SK-N-MC (cell line): ENCODE measurements at regions not wholly inside any gene's neighbourhood (a gene's known extent, or its start where the extent isn't known, plus 50 kb on each side); places are given as distances from the start of the nearest gene placed in this dataset.

ENCODE experiments used
- EZH2 ChIP-seq: fragments of 200-600 bp; sonication (generic); IDR thresholded peaks from one replicate; pipeline ENCODE4 v1.6.1; 2017; ENCODE audit warnings: antibody characterized with exemption
- FOXP2 ChIP-seq: optimal IDR thresholded peaks from 2 replicates; pipeline ENCODE3; 2011; ENCODE audit warnings: mild to moderate bottlenecking, moderate library complexity; ENCODE audit not compliant: insufficient read depth; ENCODE audit errors: extremely low read length, control extremely low read depth
- POLR2AphosphoS5 ChIP-seq: IDR thresholded peaks from 2 replicates; pipeline ENCODE4 v1.6.1; 2012; ENCODE audit warnings: mild to moderate bottlenecking, low read depth, low read length, borderline replicate concordance

DNA sequence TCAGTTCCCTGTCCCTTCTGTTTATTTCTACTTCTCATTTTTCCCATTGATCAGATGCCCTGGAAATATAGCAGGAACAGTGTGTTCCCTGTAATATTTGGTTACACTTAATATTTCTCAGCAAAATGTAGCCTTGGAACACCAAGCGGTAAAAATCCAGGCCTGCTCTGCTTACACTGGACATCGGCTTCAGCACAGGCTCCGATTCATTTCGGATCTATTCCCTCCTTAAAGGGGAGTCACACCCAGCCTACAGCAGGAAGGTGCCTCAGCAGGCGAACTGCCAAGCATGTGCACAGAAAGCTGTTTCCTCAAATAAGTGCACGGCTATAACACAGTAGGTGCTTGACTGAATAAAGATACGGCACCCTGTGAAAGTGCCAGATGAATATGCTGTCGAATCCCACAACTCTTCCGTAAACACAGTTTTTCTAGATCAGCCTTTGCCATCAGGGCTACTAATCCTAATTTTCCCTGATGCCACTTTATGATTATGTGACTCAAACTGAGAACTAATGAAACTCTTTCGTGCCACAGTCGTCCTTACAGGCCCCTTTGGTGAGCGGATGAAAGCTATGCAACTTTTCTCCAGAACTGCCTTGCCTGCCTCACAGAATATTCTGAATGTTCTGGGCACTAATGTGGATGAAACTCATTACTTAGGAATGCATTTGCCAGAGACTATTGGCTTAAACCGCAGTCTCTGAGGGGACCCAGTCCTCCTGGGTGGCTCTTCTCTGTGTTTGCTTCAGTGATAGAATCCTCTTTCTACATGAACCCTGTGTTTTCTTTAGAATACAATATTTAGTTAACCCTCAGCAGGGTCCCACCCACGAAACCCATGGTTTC, 275.5 kb upstream of the RUNX1 start:
- TF ChIP-seq EZH2, result no peak
- no peak for TF ChIP-seq POLR2AphosphoS5
- no peak for TF ChIP-seq FOXP2
